ENCODE measurements at regions not wholly inside any gene's neighbourhood (a gene's known extent, or its start where the extent isn't known, plus 50 kb on each side); places are given as distances from the start of the nearest gene placed in this dataset.

GRCh38 chr21:18542081-18542480, 138.5 kb upstream of the TMPRSS15 start:
- Histone ChIP-seq H3K9me3 (no peaks in the 10 kb centered on the region), H3K4me1 (no peaks in the 10 kb centered on the region), H3K4me3 (no peak overlapping the region), H3K27ac (no peak overlapping the region), H3K27me3 (no peaks in the 10 kb centered on the region), H3K36me3 (no peaks in the 10 kb centered on the region)
- DNase-seq (ENCODE audit: low spot score in 2 of 2) = no peak
- intact Hi-C loops (cut with DNase I) = no loop called here
- TF ChIP-seq, protein P1, sequence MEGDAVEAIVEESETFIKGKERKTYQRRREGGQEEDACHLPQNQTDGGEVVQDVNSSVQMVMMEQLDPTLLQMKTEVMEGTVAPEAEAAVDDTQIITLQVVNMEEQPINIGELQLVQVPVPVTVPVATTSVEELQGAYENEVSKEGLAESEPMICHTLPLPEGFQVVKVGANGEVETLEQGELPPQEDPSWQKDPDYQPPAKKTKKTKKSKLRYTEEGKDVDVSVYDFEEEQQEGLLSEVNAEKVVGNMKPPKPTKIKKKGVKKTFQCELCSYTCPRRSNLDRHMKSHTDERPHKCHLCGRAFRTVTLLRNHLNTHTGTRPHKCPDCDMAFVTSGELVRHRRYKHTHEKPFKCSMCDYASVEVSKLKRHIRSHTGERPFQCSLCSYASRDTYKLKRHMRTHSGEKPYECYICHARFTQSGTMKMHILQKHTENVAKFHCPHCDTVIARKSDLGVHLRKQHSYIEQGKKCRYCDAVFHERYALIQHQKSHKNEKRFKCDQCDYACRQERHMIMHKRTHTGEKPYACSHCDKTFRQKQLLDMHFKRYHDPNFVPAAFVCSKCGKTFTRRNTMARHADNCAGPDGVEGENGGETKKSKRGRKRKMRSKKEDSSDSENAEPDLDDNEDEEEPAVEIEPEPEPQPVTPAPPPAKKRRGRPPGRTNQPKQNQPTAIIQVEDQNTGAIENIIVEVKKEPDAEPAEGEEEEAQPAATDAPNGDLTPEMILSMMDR (IDR thresholded peaks at IDR 0.05) = no peak

- no peak overlapping the region for H3K27ac ChIP-seq
- no peak for DNase-seq (ENCODE audit: low spot score in 2 of 2)
- TF ChIP-seq, protein P1 (IDR thresholded peaks at IDR 0.05) = no peak
- no peaks in the 10 kb centered on the region for H3K27me3 ChIP-seq
- intact Hi-C loops (cut with DNase I) = no loop called here
- H3K36me3 ChIP-seq = no peaks in the 10 kb centered on the region
- no peaks in the 10 kb centered on the region for H3K9me3 ChIP-seq
- H3K4me3 ChIP-seq = no peak overlapping the region
- H3K4me1 ChIP-seq = no peaks in the 10 kb centered on the region
Observed at GRCh38 chr21:18545908-18546307, 142.3 kb upstream of the TMPRSS15 start.

GRCh38 chr21:18547347-18547746, 143.8 kb upstream of the TMPRSS15 start:
- no peak for DNase-seq (ENCODE audit: low spot score in 2 of 2)
- no peaks in the 10 kb centered on the region for H3K36me3 ChIP-seq
- H3K4me3 ChIP-seq = no peak overlapping the region
- intact Hi-C loops (cut with DNase I) = no loop called here
- no peak overlapping the region for H3K27ac ChIP-seq
- H3K27me3 ChIP-seq = no peaks in the 10 kb centered on the region
- H3K4me1 ChIP-seq = no peaks in the 10 kb centered on the region
- H3K9me3 ChIP-seq = no peaks in the 10 kb centered on the region
- TF ChIP-seq, protein P1 (IDR thresholded peaks at IDR 0.05) = no peak

DNA sequence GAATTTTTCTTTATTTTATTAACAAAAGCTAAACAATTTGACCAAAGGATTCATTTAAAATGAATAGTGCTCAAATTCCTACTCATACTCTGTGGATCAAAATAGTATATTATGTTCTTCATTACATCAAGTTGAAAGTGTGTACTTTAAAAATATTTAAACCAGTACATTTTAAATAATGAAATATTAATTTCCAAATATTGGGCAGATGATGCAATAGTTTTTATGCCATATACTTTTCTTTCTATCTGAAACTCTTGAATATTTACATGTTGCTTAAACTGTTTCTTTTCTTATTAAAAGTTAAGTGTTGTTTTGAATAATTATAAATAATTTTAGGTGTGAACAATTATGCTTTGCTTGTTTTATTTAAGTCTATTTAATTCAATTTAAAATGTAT, 144.7 kb upstream of the TMPRSS15 start:
- H3K4me3 ChIP-seq = no peak overlapping the region
- DNase-seq (ENCODE audit: low spot score in 2 of 2) = no peak
- TF ChIP-seq, protein P1 (IDR thresholded peaks at IDR 0.05) = no peak
- no peaks in the 10 kb centered on the region for H3K4me1 ChIP-seq
- no peaks in the 10 kb centered on the region for H3K9me3 ChIP-seq
- no peaks in the 10 kb centered on the region for H3K36me3 ChIP-seq
- intact Hi-C loops (cut with DNase I) = no loop called here
- H3K27me3 ChIP-seq = no peaks in the 10 kb centered on the region
- no peak overlapping the region for H3K27ac ChIP-seq

GRCh38 chr21:18549214-18549905, 145.8 kb upstream of the TMPRSS15 start:
- TF ChIP-seq, protein P1 (IDR thresholded peaks at IDR 0.05) = no peak
- no peaks in the 10 kb centered on the region for H3K9me3 ChIP-seq
- no peaks in the 10 kb centered on the region for H3K27me3 ChIP-seq
- H3K4me1 ChIP-seq = no peaks in the 10 kb centered on the region
- no peak for DNase-seq (ENCODE audit: low spot score in 2 of 2)
- no peak overlapping the region for H3K4me3 ChIP-seq
- intact Hi-C loops (cut with DNase I) = no loop called here
- H3K36me3 ChIP-seq = no peaks in the 10 kb centered on the region
- no peak overlapping the region for H3K27ac ChIP-seq

DNA sequence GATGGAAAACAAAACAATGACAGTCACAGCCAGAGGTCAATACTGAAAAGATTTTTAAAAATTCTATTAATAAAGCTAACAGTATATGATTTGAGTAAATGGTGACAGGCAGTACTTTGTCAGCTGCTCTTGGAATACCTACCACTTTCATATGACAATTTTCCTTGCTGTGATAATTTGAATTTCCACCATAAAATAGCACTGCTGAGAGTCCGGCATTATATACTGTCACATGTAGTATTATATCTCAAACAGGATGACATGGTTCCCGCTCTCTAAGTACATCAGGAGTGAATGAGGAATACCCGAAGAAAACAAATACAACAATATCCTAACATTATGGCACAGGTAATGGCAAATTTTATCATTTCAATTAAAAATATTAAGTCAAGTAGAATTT, 146.8 kb upstream of the TMPRSS15 start:
- Histone ChIP-seq H3K4me3 (no peak overlapping the region), H3K36me3 (no peaks in the 10 kb centered on the region), H3K9me3 (no peaks in the 10 kb centered on the region), H3K27me3 (no peaks in the 10 kb centered on the region), H3K4me1 (no peaks in the 10 kb centered on the region), H3K27ac (no peak overlapping the region)
- intact Hi-C loops (cut with DNase I) = no loop called here
- TF ChIP-seq, protein P1 (IDR thresholded peaks at IDR 0.05) = no peak
- DNase-seq (ENCODE audit: low spot score in 2 of 2) = no peak
